Naive thymus-derived CD4-positive, alpha-beta T cell (primary cell): ENCODE measurements at regions not wholly inside any gene's neighbourhood (a gene's known extent, or its start where the extent isn't known, plus 50 kb on each side); places are given as distances from the start of the nearest gene placed in this dataset.

Experiments used
- ATAC-seq: fragments of 150-1000 bp; cut with Tn5 transposase; 2 replicates; pipeline ENCODE4 v1.10.0; 2021; ENCODE audit warnings: mild to moderate bottlenecking, moderate library complexity
- CTCF ChIA-PET: fragments of 350-600 bp; sonication (Branson Sonifier 250); formaldehyde crosslinking; loops from one replicate; lab custom pipeline; 2021; ENCODE audit warnings: antibody characterized with exemption; lab: Charles Lee
- POLR2A ChIA-PET: fragments of 350-600 bp; sonication (Branson Sonifier 250); formaldehyde crosslinking; loops from one replicate; lab custom pipeline; 2021; ENCODE audit warnings: antibody characterized with exemption, inconsistent platforms; lab: Charles Lee
- DNase-seq, 9 donors: peaks; one replicate each; pipeline versions ENCODE4 v3.0.0 to v3.0.0-alpha.2; 2020 to 2022; ENCODE audit warnings: mixed read lengths in 1 of 9
- H3K27ac ChIP-seq: one replicate; pipeline ENCODE4 v1.7.0; 2013; ENCODE audit warnings: mild to moderate bottlenecking, low read depth, low read length, moderate library complexity
- H3K27me3 ChIP-seq, 2 donors: one replicate each; pipeline ENCODE4 v1.7.0; 2013; ENCODE audit warnings: low read length in 2 of 2, mild to moderate bottlenecking in 2 of 2, moderate library complexity in 2 of 2; ENCODE audit not compliant: control insufficient read depth in 2 of 2, insufficient read depth in 2 of 2
- H3K36me3 ChIP-seq, 3 experiments: 1 replicate in 2 of 3; 2 replicates in 1 of 3; pipeline ENCODE4 v1.7.0; 2013; ENCODE audit warnings: low read length in 3 of 3, mild to moderate bottlenecking in 3 of 3, moderate library complexity in 1 of 3; ENCODE audit not compliant: insufficient read depth in 3 of 3, control insufficient read depth in 2 of 3
- H3K4me1 ChIP-seq, 2 donors: one replicate each; pipeline ENCODE4 v1.7.0; 2013; ENCODE audit warnings: low read length in 2 of 2, mild to moderate bottlenecking in 2 of 2, moderate library complexity in 1 of 2; ENCODE audit not compliant: control insufficient read depth in 2 of 2, insufficient read depth in 2 of 2
- H3K4me3 ChIP-seq: 2 replicates; pipeline ENCODE4 v1.7.0; 2013; ENCODE audit warnings: mild to moderate bottlenecking, low read length
- H3K9me3 ChIP-seq, 3 experiments: 1 replicate in 2 of 3; 2 replicates in 1 of 3; pipeline ENCODE4 v1.7.0; 2013; ENCODE audit warnings: low read length in 3 of 3; ENCODE audit not compliant: control insufficient read depth in 2 of 3
- H3K27ac Mint-ChIP-seq, 9 donors: one replicate each; pipeline ENCODE4 v1.8.0; 2020 to 2022; ENCODE audit warnings: mixed read lengths in 9 of 9, mild to moderate bottlenecking in 8 of 9, moderate library complexity in 5 of 9, inconsistent platforms in 2 of 9
- H3K27me3 Mint-ChIP-seq, 5 donors: one replicate each; pipeline ENCODE4 v1.8.0; 2021 to 2022; ENCODE audit warnings: mixed read lengths in 5 of 5, mild to moderate bottlenecking in 1 of 5
- H3K36me3 Mint-ChIP-seq, 5 donors: one replicate each; pipeline ENCODE4 v1.8.0; 2020 to 2022; ENCODE audit warnings: mixed read lengths in 5 of 5, mild to moderate bottlenecking in 3 of 5, inconsistent platforms in 1 of 5
- H3K4me1 Mint-ChIP-seq, 7 donors: one replicate each; pipeline ENCODE4 v1.8.0; 2020 to 2022; ENCODE audit warnings: mixed read lengths in 7 of 7, mild to moderate bottlenecking in 3 of 7, inconsistent platforms in 1 of 7
- H3K4me3 Mint-ChIP-seq, 10 donors: one replicate each; pipeline ENCODE4 v1.8.0; 2020 to 2022; ENCODE audit warnings: mild to moderate bottlenecking in 10 of 10, mixed read lengths in 10 of 10, moderate library complexity in 6 of 10, inconsistent platforms in 2 of 10
- H3K9me3 Mint-ChIP-seq, 11 donors: one replicate each; pipeline ENCODE4 v1.8.0; 2020 to 2022; ENCODE audit warnings: mixed read lengths in 11 of 11, mild to moderate bottlenecking in 4 of 11, inconsistent platforms in 1 of 11, moderate library complexity in 1 of 11
- intact Hi-C, 2 donors: fragments of 100-400 bp; cut with micrococcal nuclease; formaldehyde crosslinking; loops; one replicate each; pipeline ENCODE4 v1.15.1; 2023

GRCh38 chrX:116378961-116379360, 57.4 kb upstream of the SLC6A14 start:
- H3K27ac ChIP-seq: no peak overlapping the region
- no peaks in the 10 kb centered on the region for H3K4me1 ChIP-seq
- ATAC-seq (no peak), DNase-seq (no peak)
- H3K27ac Mint-ChIP-seq: no peak overlapping the region
- peaks cover 0 to 8% (median 0%) of the 10 kb centered on the region in 11 donors for H3K9me3 Mint-ChIP-seq
- H3K27me3 Mint-ChIP-seq: no peaks in the 10 kb centered on the region
- H3K27me3 ChIP-seq: no peaks in the 10 kb centered on the region
- H3K4me3 ChIP-seq: no peak overlapping the region
- no peaks in the 10 kb centered on the region for H3K36me3 ChIP-seq
- H3K36me3 Mint-ChIP-seq: no peaks in the 10 kb centered on the region
- no peak overlapping the region for H3K4me3 Mint-ChIP-seq
- H3K9me3 ChIP-seq: no peaks in the 10 kb centered on the region
- H3K4me1 Mint-ChIP-seq: no peaks in the 10 kb centered on the region
- intact Hi-C loops: no loop called here
- ChIA-PET POLR2A (no interaction called here), CTCF (no interaction called here)

GRCh38 chrX:116379854-116380253, 56.6 kb upstream of the SLC6A14 start:
- H3K27ac ChIP-seq: no peak overlapping the region
- no peak overlapping the region for H3K4me3 ChIP-seq
- POLR2A ChIA-PET: no interaction called here
- no peak for ATAC-seq
- no peaks in the 10 kb centered on the region for H3K36me3 Mint-ChIP-seq
- H3K4me1 Mint-ChIP-seq: no peaks in the 10 kb centered on the region
- CTCF ChIA-PET: no interaction called here
- peaks cover 0 to 8% (median 0%) of the 10 kb centered on the region in 11 donors for H3K9me3 Mint-ChIP-seq
- no peaks in the 10 kb centered on the region for H3K27me3 Mint-ChIP-seq
- H3K4me1 ChIP-seq: no peaks in the 10 kb centered on the region
- no peaks in the 10 kb centered on the region for H3K27me3 ChIP-seq
- H3K4me3 Mint-ChIP-seq: no peak overlapping the region
- DNase-seq: no peak
- H3K9me3 ChIP-seq: no peaks in the 10 kb centered on the region
- H3K36me3 ChIP-seq: no peaks in the 10 kb centered on the region
- no peak overlapping the region for H3K27ac Mint-ChIP-seq
- intact Hi-C loops: no loop called here

GRCh38 chrX:116384406-116384954, 51.9 kb upstream of the SLC6A14 start:
- Histone ChIP-seq H3K27ac (no peak overlapping the region), H3K4me1 (no peaks in the 10 kb centered on the region), H3K4me3 (no peak overlapping the region), H3K9me3 (no peaks in the 10 kb centered on the region), H3K36me3 (no peaks in the 10 kb centered on the region), H3K27me3 (no peaks in the 10 kb centered on the region)
- Mint-ChIP-seq H3K27me3 (no peaks in the 10 kb centered on the region), H3K36me3 (no peaks in the 10 kb centered on the region), H3K4me3 (no peak overlapping the region), H3K27ac (no peak overlapping the region), H3K9me3 (peaks cover 0 to 8% (median 0%) of the 10 kb centered on the region in 11 donors), H3K4me1 (no peaks in the 10 kb centered on the region)
- intact Hi-C loops: no loop called here
- ChIA-PET POLR2A (no interaction called here), CTCF (no interaction called here)
- DNase-seq: no peak
- no peak for ATAC-seq
